Natural killer cell (primary cell): ENCODE measurements at regions not wholly inside any gene's neighbourhood (a gene's known extent, or its start where the extent isn't known, plus 50 kb on each side); places are given as distances from the start of the nearest gene placed in this dataset.

ENCODE experiments used
- ATAC-seq, 3 donors: fragments of 150-1000 bp in 2 of 3; fragments of 200-7000 bp in 1 of 3; cut with Tn5 transposase; 1 replicate in 1 of 3; 2 replicates in 2 of 3; pipeline ENCODE4 v1.10.0; 2021; ENCODE audit warnings: mild to moderate bottlenecking in 2 of 3, moderate library complexity in 2 of 3
- DNase-seq, 2 donors: peaks; one replicate each; pipeline versions ENCODE4 v3.0.0 to v3.0.0-alpha.2; 2013 to 2021; ENCODE audit warnings: mixed read lengths in 1 of 2
- H3K27ac ChIP-seq: one replicate; pipeline ENCODE4 v1.5.1; 2013; ENCODE audit warnings: mild to moderate bottlenecking, low read length
- H3K27me3 ChIP-seq: one replicate; pipeline ENCODE4 v1.6.1; 2013; ENCODE audit warnings: low read length; ENCODE audit not compliant: control insufficient read depth, insufficient read depth
- H3K36me3 ChIP-seq: one replicate; pipeline ENCODE4 v1.6.1; 2013; ENCODE audit warnings: low read length; ENCODE audit not compliant: control insufficient read depth, insufficient read depth
- H3K4me1 ChIP-seq: one replicate; pipeline ENCODE4 v1.6.1; 2013; ENCODE audit warnings: low read length; ENCODE audit not compliant: control insufficient read depth, insufficient read depth
- H3K4me3 ChIP-seq: one replicate; pipeline ENCODE4 v1.5.1; 2013; ENCODE audit warnings: low read length
- H3K9me3 ChIP-seq: one replicate; pipeline ENCODE4 v1.6.1; 2013; ENCODE audit warnings: low read length; ENCODE audit not compliant: control insufficient read depth, insufficient read depth
- H3K27ac Mint-ChIP-seq, 2 donors: one replicate each; pipeline ENCODE4 v1.8.0; 2022; ENCODE audit warnings: mild to moderate bottlenecking in 2 of 2, mixed read lengths in 2 of 2, moderate library complexity in 1 of 2
- H3K27me3 Mint-ChIP-seq, 2 donors: one replicate each; pipeline ENCODE4 v1.8.0; 2022; ENCODE audit warnings: low read depth in 2 of 2, mixed read lengths in 2 of 2
- H3K36me3 Mint-ChIP-seq: one replicate; pipeline ENCODE4 v1.8.0; 2022; ENCODE audit warnings: mixed read lengths
- H3K4me1 Mint-ChIP-seq, 2 donors: one replicate each; pipeline ENCODE4 v1.8.0; 2022; ENCODE audit warnings: mixed read lengths in 2 of 2
- H3K4me3 Mint-ChIP-seq: one replicate; pipeline ENCODE4 v1.8.0; 2022; ENCODE audit warnings: mild to moderate bottlenecking, moderate library complexity, mixed read lengths
- H3K9me3 Mint-ChIP-seq, 2 donors: one replicate each; pipeline ENCODE4 v1.8.0; 2022; ENCODE audit warnings: mixed read lengths in 2 of 2
- WGBS: methylation state at CpG from one replicate; pipeline ENCODE4 v1.1.7; 2013; ENCODE audit warnings: missing lambda C conversion rate; ENCODE audit not compliant: insufficient coverage; 5-methylcytosine and 5-hydroxymethylcytosine counted together
- intact Hi-C: fragments of 100-400 bp; cut with micrococcal nuclease; formaldehyde crosslinking; loops from one replicate; pipeline ENCODE4 v1.14.2; 2022
- TF ChIP-seq, protein P1 (sequence below): fragments of 200-600 bp; IDR thresholded peaks from one replicate; pipeline ENCODE4 v1.8.0; 2022; ENCODE audit warnings: antibody characterized with exemption

DNA sequence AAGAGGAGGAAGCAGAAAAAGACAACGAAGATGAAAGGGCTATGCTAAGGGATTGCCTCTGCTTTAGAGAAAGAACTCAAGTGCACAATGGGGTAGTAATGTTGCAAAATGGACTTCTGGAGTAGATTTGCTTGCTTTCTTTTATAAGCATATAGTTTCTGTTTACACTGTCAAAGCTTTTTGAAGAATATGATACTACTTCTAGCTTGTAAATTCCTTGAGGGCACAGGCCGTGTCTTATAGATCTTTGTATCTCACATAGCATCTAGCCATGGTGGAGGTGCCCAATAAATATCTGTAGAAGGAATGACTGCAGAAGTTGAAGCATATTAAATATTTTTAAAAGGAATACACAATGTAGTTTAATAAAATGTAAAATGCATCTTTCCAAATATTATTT is 147.8 kb upstream of the ZIC3 start:
- Histone ChIP-seq H3K4me1 (no peaks in the 10 kb centered on the region), H3K36me3 (no peaks in the 10 kb centered on the region), H3K4me3 (no peak overlapping the region), H3K27me3 (no peaks in the 10 kb centered on the region), H3K27ac (no peak overlapping the region), H3K9me3 (no peaks in the 10 kb centered on the region)
- ATAC-seq (no peak), DNase-seq (no peak)
- 67% methylated on average over 1 of the region's 2 CpGs for WGBS
- H3K27me3 Mint-ChIP-seq: peaks cover 9 to 31% of the 10 kb centered on the region in 2 donors
- H3K4me1 Mint-ChIP-seq: no peaks in the 10 kb centered on the region
- H3K36me3 Mint-ChIP-seq: no peaks in the 10 kb centered on the region
- intact Hi-C loops: no loop called here
- no peak overlapping the region for H3K4me3 Mint-ChIP-seq
- TF ChIP-seq, protein P1, sequence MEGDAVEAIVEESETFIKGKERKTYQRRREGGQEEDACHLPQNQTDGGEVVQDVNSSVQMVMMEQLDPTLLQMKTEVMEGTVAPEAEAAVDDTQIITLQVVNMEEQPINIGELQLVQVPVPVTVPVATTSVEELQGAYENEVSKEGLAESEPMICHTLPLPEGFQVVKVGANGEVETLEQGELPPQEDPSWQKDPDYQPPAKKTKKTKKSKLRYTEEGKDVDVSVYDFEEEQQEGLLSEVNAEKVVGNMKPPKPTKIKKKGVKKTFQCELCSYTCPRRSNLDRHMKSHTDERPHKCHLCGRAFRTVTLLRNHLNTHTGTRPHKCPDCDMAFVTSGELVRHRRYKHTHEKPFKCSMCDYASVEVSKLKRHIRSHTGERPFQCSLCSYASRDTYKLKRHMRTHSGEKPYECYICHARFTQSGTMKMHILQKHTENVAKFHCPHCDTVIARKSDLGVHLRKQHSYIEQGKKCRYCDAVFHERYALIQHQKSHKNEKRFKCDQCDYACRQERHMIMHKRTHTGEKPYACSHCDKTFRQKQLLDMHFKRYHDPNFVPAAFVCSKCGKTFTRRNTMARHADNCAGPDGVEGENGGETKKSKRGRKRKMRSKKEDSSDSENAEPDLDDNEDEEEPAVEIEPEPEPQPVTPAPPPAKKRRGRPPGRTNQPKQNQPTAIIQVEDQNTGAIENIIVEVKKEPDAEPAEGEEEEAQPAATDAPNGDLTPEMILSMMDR: no peak
- H3K27ac Mint-ChIP-seq: no peak overlapping the region
- H3K9me3 Mint-ChIP-seq: no peaks in the 10 kb centered on the region

DNA sequence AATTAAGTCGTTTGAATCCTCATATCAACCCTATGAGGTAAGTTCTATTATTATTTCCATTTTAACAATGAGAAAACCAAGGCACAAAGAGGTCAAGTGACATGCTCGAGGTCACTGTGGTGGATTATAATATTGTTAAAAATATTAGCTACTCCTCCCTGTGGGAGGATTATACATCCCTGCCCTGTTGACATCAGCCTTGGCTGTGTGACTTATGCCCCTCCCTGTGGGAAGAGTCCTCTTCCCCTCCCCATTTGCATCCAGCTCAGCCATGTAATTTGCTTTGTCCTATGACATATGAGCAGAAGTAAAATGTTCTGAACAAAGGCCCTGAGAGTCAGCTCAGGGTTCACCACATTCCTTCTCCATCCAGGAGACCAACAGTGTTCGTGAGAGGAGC is 152.7 kb upstream of the ZIC3 start:
- Histone ChIP-seq H3K27ac (no peak overlapping the region), H3K36me3 (no peaks in the 10 kb centered on the region), H3K27me3 (no peaks in the 10 kb centered on the region), H3K4me1 (no peaks in the 10 kb centered on the region), H3K4me3 (no peak overlapping the region), H3K9me3 (no peaks in the 10 kb centered on the region)
- Mint-ChIP-seq H3K27me3 (peaks cover 0 to 3% of the 10 kb centered on the region in 2 donors), H3K4me3 (no peak overlapping the region), H3K36me3 (no peaks in the 10 kb centered on the region), H3K9me3 (no peaks in the 10 kb centered on the region), H3K4me1 (no peaks in the 10 kb centered on the region), H3K27ac (no peak overlapping the region)
- WGBS: no CpG with 5 or more reads among the region's 3 CpGs
- no peak for ATAC-seq
- no peak for DNase-seq
- intact Hi-C loops: no loop called here
- TF ChIP-seq, protein P1: no peak

GRCh38 chrX:137405449-137406140 is 160.3 kb upstream of the ZIC3 start:
- intact Hi-C loops: no loop called here
- Mint-ChIP-seq H3K9me3 (no peaks in the 10 kb centered on the region), H3K27ac (no peak overlapping the region), H3K36me3 (no peaks in the 10 kb centered on the region), H3K4me3 (no peak overlapping the region), H3K4me1 (no peaks in the 10 kb centered on the region), H3K27me3 (no peaks in the 10 kb centered on the region)
- DNase-seq (no peak), ATAC-seq (no peak)
- TF ChIP-seq, protein P1: no peak
- Histone ChIP-seq H3K36me3 (no peaks in the 10 kb centered on the region), H3K4me1 (no peaks in the 10 kb centered on the region), H3K27me3 (no peaks in the 10 kb centered on the region), H3K9me3 (no peaks in the 10 kb centered on the region), H3K4me3 (no peak overlapping the region), H3K27ac (no peak overlapping the region)
- 87% methylated on average over 25 of the region's 26 CpGs for WGBS

- TF ChIP-seq, protein P1: no peak
- DNase-seq (no peak), ATAC-seq (no peak)
- Mint-ChIP-seq H3K27ac (no peak overlapping the region), H3K4me3 (no peak overlapping the region), H3K36me3 (no peaks in the 10 kb centered on the region), H3K4me1 (no peaks in the 10 kb centered on the region), H3K27me3 (peaks cover 0 to 11% of the 10 kb centered on the region in 2 donors), H3K9me3 (no peaks in the 10 kb centered on the region)
- intact Hi-C loops: no loop called here
- Histone ChIP-seq H3K36me3 (no peaks in the 10 kb centered on the region), H3K27me3 (no peaks in the 10 kb centered on the region), H3K9me3 (no peaks in the 10 kb centered on the region), H3K27ac (no peak overlapping the region), H3K4me1 (no peaks in the 10 kb centered on the region), H3K4me3 (no peak overlapping the region)
- 70% methylated on average over 4 of the region's 4 CpGs for WGBS
These were observed 164.8 kb upstream of the ZIC3 start for GRCh38 chrX:137401092-137401491.
